IMR-90 (cell line): ENCODE measurements at regions not wholly inside any gene's neighbourhood (a gene's known extent, or its start where the extent isn't known, plus 50 kb on each side); places are given as distances from the start of the nearest gene placed in this dataset.

Source experiments
- ATAC-seq: fragments of 200-7000 bp; cut with Tn5 transposase; 2 replicates; pipeline ENCODE4 v1.9.1; 2020; ENCODE audit warnings: low read depth, mild to moderate bottlenecking, moderate library complexity
- BruUV-seq: library from RNA; stranded (reverse); fragments of 400-500 nt; replicated peaks from 2 replicates; lab custom pipeline; 2021; lab: Mats Ljungman, UMichigan
- CTCF ChIA-PET: fragments of 300-600 bp; formaldehyde crosslinking; extraction: SDS; loops from one replicate; lab custom pipeline; 2021; ENCODE audit warnings: antibody characterized with exemption; lab: Yijun Ruan, JAX
- POLR2A ChIA-PET: fragments of 300-600 bp; sonication (Branson Sonifier 250); formaldehyde crosslinking; loops from one replicate; lab custom pipeline; 2022; ENCODE audit warnings: antibody characterized with exemption; ENCODE audit not compliant: unreplicated experiment; lab: Charles Lee
- DNase-seq: peaks from one replicate; pipeline ENCODE4 v3.0.0; 2013
- H2AFZ ChIP-seq: replicated peaks from 2 replicates; pipeline ENCODE3; 2013; ENCODE audit warnings: low read length, mild to moderate bottlenecking; ENCODE audit not compliant: poor library complexity
- H2AK5ac ChIP-seq: 2 replicates; pipeline ENCODE4 v1.6.1; 2013; ENCODE audit warnings: low read depth, low read length, inconsistent platforms
- H2AK9ac ChIP-seq: replicated peaks from 2 replicates; pipeline ENCODE3; 2013; ENCODE audit warnings: mild to moderate bottlenecking, low read depth, low read length, moderate library complexity; ENCODE audit not compliant: poor library complexity
- H2BK120ac ChIP-seq: 2 replicates; pipeline ENCODE4 v1.6.1; 2013; ENCODE audit warnings: low read depth, low read length, inconsistent platforms
- H2BK15ac ChIP-seq: 3 replicates; pipeline ENCODE4 v1.6.1; 2013; ENCODE audit warnings: low read depth, low read length, inconsistent platforms
- H2BK20ac ChIP-seq: 2 replicates; pipeline ENCODE4 v1.6.1; 2013; ENCODE audit warnings: low read depth, mild to moderate bottlenecking, inconsistent platforms, low read length, moderate library complexity
- H2BK5ac ChIP-seq: 2 replicates; pipeline ENCODE4 v1.6.1; 2013; ENCODE audit warnings: mild to moderate bottlenecking, low read depth, low read length, inconsistent platforms; ENCODE audit not compliant: poor library complexity, severe bottlenecking
- H3K14ac ChIP-seq: replicated peaks from 2 replicates; pipeline ENCODE4 v1.6.1; 2013; ENCODE audit warnings: low read depth, low read length, inconsistent platforms
- H3K18ac ChIP-seq: 2 replicates; pipeline ENCODE4 v1.6.1; 2013; ENCODE audit warnings: low read depth, low read length, control low read depth
- H3K23ac ChIP-seq: 2 replicates; pipeline ENCODE4 v1.6.1; 2013; ENCODE audit warnings: low read depth, low read length, inconsistent platforms
- H3K27ac ChIP-seq: 2 replicates; pipeline ENCODE4 v1.5.1; 2013; ENCODE audit warnings: mild to moderate bottlenecking, control low read depth, low read length; ENCODE audit not compliant: insufficient read depth
- H3K27me3 ChIP-seq: 2 replicates; pipeline ENCODE4 v1.6.1; 2013; ENCODE audit warnings: low read length; ENCODE audit not compliant: control insufficient read depth, insufficient read depth
- H3K36me3 ChIP-seq: 2 replicates; pipeline ENCODE4 v1.6.1; 2013; ENCODE audit warnings: low read length, mixed read lengths; ENCODE audit not compliant: control insufficient read depth, insufficient read depth
- H3K4ac ChIP-seq: 2 replicates; pipeline ENCODE4 v1.6.1; 2013; ENCODE audit warnings: low read depth, low read length, inconsistent platforms
- H3K4me1 ChIP-seq: 2 replicates; pipeline ENCODE4 v1.6.1; 2013; ENCODE audit warnings: low read length, mixed read lengths; ENCODE audit not compliant: control insufficient read depth, insufficient read depth
- H3K4me2 ChIP-seq: 2 replicates; pipeline ENCODE4 v1.6.1; 2013; ENCODE audit warnings: low read depth, mild to moderate bottlenecking, control low read depth, low read length, moderate library complexity
- H3K4me3 ChIP-seq: 2 replicates; pipeline ENCODE4 v1.5.1; 2013; ENCODE audit warnings: low read depth, mild to moderate bottlenecking, control low read depth, low read length, moderate library complexity; ENCODE audit not compliant: insufficient read depth
- H3K56ac ChIP-seq: 2 replicates; pipeline ENCODE4 v1.6.1; 2013; ENCODE audit warnings: low read length, inconsistent platforms; ENCODE audit not compliant: insufficient read depth; ENCODE audit errors: extremely low read depth
- H3K79me1 ChIP-seq, 2 experiments: 2 replicates each; pipeline ENCODE4 v1.6.1; 2013; ENCODE audit warnings: low read length in 2 of 2, inconsistent platforms in 1 of 2, low read depth in 1 of 2
- H3K9ac ChIP-seq: 2 replicates; pipeline ENCODE4 v1.6.1; 2013; ENCODE audit warnings: low read depth, low read length, control low read depth
- H3K9me1 ChIP-seq: 2 replicates; pipeline ENCODE4 v1.6.1; 2013; ENCODE audit warnings: low read length, inconsistent platforms; ENCODE audit not compliant: insufficient read depth
- H3K9me3 ChIP-seq: 2 replicates; pipeline ENCODE4 v1.6.1; 2013; ENCODE audit warnings: low read length; ENCODE audit not compliant: control insufficient read depth, insufficient read depth
- H4K20me1 ChIP-seq: 2 replicates; pipeline ENCODE4 v1.6.1; 2013; ENCODE audit warnings: low read length, inconsistent platforms; ENCODE audit not compliant: insufficient read depth
- H4K5ac ChIP-seq: 2 replicates; pipeline ENCODE4 v1.6.1; 2013; ENCODE audit warnings: mild to moderate bottlenecking, low read depth, low read length, control low read depth
- H4K8ac ChIP-seq, 2 experiments: 2 replicates each; pipeline ENCODE4 v1.6.1; 2013; ENCODE audit warnings: low read depth in 2 of 2, low read length in 2 of 2, control low read depth in 1 of 2, inconsistent platforms in 1 of 2
- H4K91ac ChIP-seq: 2 replicates; pipeline ENCODE4 v1.6.1; 2013; ENCODE audit warnings: low read depth, low read length, inconsistent platforms; ENCODE audit not compliant: insufficient read depth
- BHLHE40 ChIP-seq: fragments of 150-350 bp; IDR thresholded peaks from 2 replicates; pipeline ENCODE4 v1.6.1; 2016; ENCODE audit warnings: mild to moderate bottlenecking, low read depth, low read length
- CHD1 ChIP-seq: IDR thresholded peaks from 2 replicates; pipeline ENCODE4 v1.6.1; 2012; ENCODE audit warnings: low read depth, low read length, improper control_type of control experiment
- NFE2L2 ChIP-seq: fragments of 150-350 bp; IDR thresholded peaks from 2 replicates; pipeline ENCODE4 v1.6.1; 2016; ENCODE audit warnings: low read depth, mild to moderate bottlenecking, low read length
- SMC3 ChIP-seq: fragments of 150-350 bp; IDR thresholded peaks from 2 replicates; pipeline ENCODE4 v1.6.1; 2016; ENCODE audit warnings: low read depth, mild to moderate bottlenecking, antibody characterized with exemption, low read length, moderate library complexity
- whole genome bisulfite sequencing, 2 experiments: methylation state at CpG; one replicate each; pipeline versions ENCODE4 v1.1.5 to v1.1.7; 2013; ENCODE audit warnings: missing lambda C conversion rate in 2 of 2; ENCODE audit not compliant: insufficient read length in 1 of 2; ENCODE audit errors: extremely low coverage in 2 of 2; 5-methylcytosine and 5-hydroxymethylcytosine counted together
- dilution Hi-C: fragments of 300-500 bp; cut with HindIII; formaldehyde crosslinking; loops from one replicate; pipeline ENCODE4 v1.14.3; 2018; ENCODE audit warnings: low sequenced_read_pairs; ENCODE audit not compliant: unreplicated experiment
- in situ Hi-C: fragments of 300-500 bp; cut with MboI; formaldehyde crosslinking; loops from 3 replicates; pipeline ENCODE4 v1.14.3; 2019; ENCODE audit warnings: low sequenced_read_pairs, inconsistent platforms, mixed read lengths
- intact Hi-C: fragments of 100-400 bp; cut with micrococcal nuclease; formaldehyde crosslinking; loops from 2 replicates; pipeline ENCODE4 v1.10.0; 2022

GRCh38 chr2:107412981-107413380, 413.7 kb upstream of the RGPD4 start:
- Histone ChIP-seq H3K4me3 (no peak overlapping the region), H3K4me2 (no peak overlapping the region), H2BK120ac (no peak overlapping the region), H3K14ac (no peak overlapping the region), H2BK15ac (no peak overlapping the region), H3K56ac (no peak overlapping the region), H2AK9ac (no peak overlapping the region), H3K79me1 (no peaks in the 10 kb centered on the region), H3K4ac (no peak overlapping the region), H3K9ac (no peak overlapping the region), H3K27ac (no peak overlapping the region), H2AK5ac (no peak overlapping the region), H3K9me1 (no peaks in the 10 kb centered on the region), H3K27me3 (no peaks in the 10 kb centered on the region), H3K18ac (no peak overlapping the region), H2BK5ac (no peak overlapping the region), H2AFZ (no peak overlapping the region), H4K91ac (no peak overlapping the region), H4K20me1 (no peaks in the 10 kb centered on the region), H4K8ac (no peak overlapping the region), H3K9me3 (peaks cover 4% of the 10 kb centered on the region; the same call in 1 of the 2 replicates), H4K5ac (no peak overlapping the region), H3K23ac (no peak overlapping the region), H3K36me3 (no peaks in the 10 kb centered on the region), H3K4me1 (no peaks in the 10 kb centered on the region), H2BK20ac (no peak overlapping the region)
- TF ChIP-seq BHLHE40 (no peak), NFE2L2 (no peak), SMC3 (no peak), CHD1 (no peak)
- no CpG with 5 or more reads among the region's 2 CpGs for WGBS, 2 experiments
- ATAC-seq (no peak), DNase-seq (no peak)
- BruUV-seq = no TSS peak
- in situ Hi-C loops (no loop called here), intact Hi-C loops (no loop called here), dilution Hi-C loops (no loop called here)
- ChIA-PET POLR2A (no interaction called here), CTCF (no interaction called here)
